ENCODE measurements at regions not wholly inside any gene's neighbourhood (a gene's known extent, or its start where the extent isn't known, plus 50 kb on each side); places are given as distances from the start of the nearest gene placed in this dataset.

DNA sequence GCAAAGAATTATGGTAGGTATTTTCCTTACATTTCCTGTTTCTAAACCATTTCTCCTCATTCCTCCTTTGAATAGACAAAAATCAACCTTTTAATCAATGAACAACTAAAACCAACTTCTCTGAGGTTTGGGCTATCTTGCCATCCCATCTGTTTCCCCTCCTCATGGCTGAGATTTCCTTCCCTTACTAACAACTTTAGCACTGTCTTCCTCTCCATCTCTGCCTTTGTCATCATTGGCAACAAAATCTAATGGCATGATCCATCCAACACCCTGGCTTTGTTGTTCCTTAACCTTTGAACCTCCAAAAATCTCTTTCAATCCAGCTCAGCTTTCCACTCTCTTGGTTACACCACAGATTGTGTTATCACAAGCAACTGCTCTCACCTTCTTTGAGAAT lies 95.3 kb upstream of the FAM136A start:
- in situ Hi-C loops (cut with HindIII; ENCODE audit: low sequenced_read_pairs) = loop anchor here (5.0 kb wide), 1 partner anchor 75 kb away; no protein-coding TSS in a partner anchor

DNA sequence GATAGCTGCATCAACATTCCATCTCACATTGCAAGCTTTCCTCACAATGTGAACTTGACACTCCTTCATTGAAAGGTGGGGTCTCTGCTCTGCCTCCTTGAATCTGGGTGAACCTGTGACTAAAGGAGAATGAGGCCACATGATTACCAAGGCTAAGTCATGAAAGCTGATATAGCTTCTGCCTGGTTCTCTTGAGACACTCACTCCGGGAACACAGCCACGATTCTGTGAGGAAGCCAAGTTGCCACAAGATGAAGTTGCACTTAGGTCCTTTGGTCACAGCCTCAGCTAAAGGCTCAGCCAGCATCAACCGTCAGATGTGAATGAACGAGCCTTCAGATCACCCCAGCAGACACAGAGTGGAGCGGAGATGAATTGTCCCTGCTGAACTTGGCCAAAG lies 94.7 kb upstream of the FAM136A start:
- in situ Hi-C loops (cut with HindIII; ENCODE audit: low sequenced_read_pairs) = loop anchor here (5.0 kb wide), 1 partner anchor 74 kb away; no protein-coding TSS in a partner anchor

GRCh38 chr2:70393881-70394280 lies 92.0 kb upstream of the FAM136A start:
- in situ Hi-C loops (cut with HindIII; ENCODE audit: low sequenced_read_pairs) = no loop called here

DNA sequence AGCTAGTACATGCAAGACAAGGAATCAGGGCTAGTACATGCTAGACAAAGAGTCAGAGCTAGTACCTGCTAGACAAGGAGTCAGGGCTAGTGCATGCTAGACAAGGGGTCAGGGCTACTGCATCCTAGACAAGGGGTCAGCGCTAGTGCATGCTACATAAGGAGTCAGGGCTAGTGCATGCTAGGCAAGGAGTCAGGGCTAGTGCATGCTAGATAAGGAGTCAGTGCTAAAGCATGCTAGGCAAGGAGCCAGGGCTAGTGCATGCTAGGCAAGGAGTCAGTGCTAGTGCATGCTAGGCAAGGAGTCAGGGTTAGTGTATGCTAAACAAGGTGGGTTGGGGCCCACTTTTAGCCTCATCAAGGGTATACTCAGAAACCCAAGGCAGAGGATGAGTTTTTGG lies 90.1 kb upstream of the FAM136A start:
- in situ Hi-C loops (cut with HindIII; ENCODE audit: low sequenced_read_pairs) = no loop called here

- in situ Hi-C loops (cut with HindIII; ENCODE audit: low sequenced_read_pairs) = no loop called here
Measured at GRCh38 chr2:70391259-70391658, 89.4 kb upstream of the FAM136A start.

DNA sequence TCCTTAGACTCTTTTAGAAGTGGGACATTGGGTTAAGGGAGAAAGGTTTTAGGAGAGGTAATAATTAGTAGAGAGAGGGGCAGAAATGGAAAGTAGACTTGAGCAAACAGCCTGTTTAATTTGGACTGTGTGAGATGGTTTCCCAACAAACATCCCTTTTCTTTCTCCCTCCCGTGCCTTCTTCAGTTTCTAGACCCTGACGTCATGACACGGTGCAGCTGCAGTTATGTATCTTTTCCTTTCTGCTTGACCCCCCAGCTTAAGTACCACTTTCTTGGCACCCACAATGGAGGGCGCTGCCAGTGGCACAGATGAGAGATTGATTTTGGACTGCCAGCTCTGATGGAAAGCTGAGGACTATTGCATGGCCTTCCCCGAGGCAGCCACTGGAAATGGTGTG lies 86.9 kb upstream of the FAM136A start:
- in situ Hi-C loops (cut with HindIII; ENCODE audit: low sequenced_read_pairs) = no loop called here

- in situ Hi-C loops (cut with HindIII; ENCODE audit: low sequenced_read_pairs) = no loop called here
Measured at GRCh38 chr2:70388128-70388527, 86.3 kb upstream of the FAM136A start.

DNA sequence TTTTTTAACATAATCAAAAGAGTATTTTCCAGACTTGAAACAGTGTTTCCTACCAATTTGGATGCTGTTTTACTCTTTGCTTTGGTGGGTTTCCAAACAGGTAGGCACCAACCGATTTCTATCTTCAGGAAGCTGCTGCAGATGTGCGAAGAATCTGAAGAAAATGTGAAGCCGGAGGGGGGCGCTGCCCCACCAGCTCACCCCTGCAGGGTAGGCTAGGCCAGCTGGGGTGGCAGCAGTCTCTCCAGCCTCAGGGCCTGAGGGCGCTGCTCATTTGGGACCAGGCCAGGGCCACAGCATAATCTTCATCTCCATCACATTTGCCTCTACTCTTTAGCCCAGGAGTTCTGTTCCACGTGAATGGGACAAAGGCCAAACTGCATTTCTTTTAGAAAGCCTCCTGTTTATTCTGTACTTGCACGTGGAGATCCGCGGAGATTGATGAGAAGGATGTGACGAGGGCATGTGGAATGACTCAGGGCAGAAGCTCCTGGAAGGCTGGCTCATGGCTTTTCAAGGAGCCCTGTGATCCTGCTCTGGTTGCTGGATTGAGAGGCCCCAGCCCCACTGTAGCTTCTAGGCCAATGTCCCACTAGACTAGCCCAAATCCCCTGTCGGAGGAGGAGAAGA lies 84.2 kb upstream of the FAM136A start:
- in situ Hi-C loops (cut with HindIII; ENCODE audit: low sequenced_read_pairs) = no loop called here

DNA sequence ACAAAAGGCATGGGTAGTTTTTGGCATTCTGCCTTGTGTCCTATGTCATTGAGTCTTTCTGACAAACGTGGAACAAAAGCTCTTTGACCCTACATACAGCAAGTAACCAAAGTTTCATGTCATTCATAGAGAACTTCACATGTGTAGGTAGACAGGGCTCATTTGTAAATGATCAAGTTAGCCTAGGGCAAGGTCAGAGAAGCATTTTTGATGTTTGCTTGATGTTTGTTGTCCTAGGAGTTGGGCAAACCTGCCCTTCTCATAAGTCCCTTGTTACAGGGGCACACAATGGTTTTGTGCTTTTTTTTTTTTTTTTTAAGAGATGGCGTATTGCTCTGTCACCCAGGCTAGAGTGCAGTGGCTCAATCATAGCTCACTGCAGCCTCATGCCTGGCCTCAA lies 83.3 kb upstream of the FAM136A start:
- in situ Hi-C loops (cut with HindIII; ENCODE audit: low sequenced_read_pairs) = no loop called here

GRCh38 chr2:70381821-70382220 lies 80.0 kb upstream of the FAM136A start:
- in situ Hi-C loops (cut with HindIII; ENCODE audit: low sequenced_read_pairs) = loop anchor here (5.0 kb wide), 1 partner anchor 35 kb away; no protein-coding TSS in a partner anchor

GRCh38 chr2:70381235-70381634 lies 79.4 kb upstream of the FAM136A start:
- in situ Hi-C loops (cut with HindIII; ENCODE audit: low sequenced_read_pairs) = loop anchor here (5.0 kb wide), 1 partner anchor 34 kb away; no protein-coding TSS in a partner anchor

DNA sequence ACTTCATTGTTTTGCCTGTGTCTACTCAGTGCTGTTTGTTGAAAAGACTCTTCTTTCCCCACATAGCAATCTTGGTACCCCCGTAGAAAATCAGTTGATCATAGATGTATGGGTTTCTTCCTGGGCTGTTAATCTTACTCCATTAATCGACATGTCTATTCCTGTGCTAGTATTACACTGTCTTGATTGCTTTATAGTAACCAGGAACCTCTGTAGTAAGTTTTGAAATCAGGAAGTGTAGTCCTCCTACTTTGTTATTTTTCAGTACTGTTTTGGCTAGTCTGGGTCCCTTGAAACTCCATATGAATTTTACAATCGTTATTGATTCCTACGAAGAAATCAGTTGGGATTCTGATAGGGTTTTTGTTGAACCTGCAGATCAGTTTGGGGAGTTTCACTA lies 78.8 kb upstream of the FAM136A start:
- in situ Hi-C loops (cut with HindIII; ENCODE audit: low sequenced_read_pairs) = loop anchor here (5.0 kb wide), 1 partner anchor 33 kb away; no protein-coding TSS in a partner anchor

DNA sequence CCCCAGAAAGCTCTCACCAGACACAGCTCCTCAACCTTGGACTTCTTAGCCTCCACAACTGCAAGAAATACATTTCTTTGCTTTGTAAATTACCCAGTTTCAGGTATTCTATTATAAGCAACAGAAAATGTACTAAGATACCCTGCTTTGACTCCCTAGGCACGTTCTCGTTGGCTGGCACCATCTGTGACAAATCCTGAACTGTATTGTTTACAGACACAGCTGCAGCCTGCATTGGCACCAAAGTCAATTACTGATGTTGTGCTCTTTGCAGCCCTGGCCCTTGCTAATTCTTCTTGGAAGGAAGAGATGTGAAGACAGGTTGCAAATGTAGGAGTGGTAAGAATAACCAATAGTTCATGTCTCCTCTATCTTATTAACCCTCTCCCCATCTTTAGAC lies 72.7 kb upstream of the FAM136A start:
- in situ Hi-C loops (cut with HindIII; ENCODE audit: low sequenced_read_pairs) = no loop called here

DNA sequence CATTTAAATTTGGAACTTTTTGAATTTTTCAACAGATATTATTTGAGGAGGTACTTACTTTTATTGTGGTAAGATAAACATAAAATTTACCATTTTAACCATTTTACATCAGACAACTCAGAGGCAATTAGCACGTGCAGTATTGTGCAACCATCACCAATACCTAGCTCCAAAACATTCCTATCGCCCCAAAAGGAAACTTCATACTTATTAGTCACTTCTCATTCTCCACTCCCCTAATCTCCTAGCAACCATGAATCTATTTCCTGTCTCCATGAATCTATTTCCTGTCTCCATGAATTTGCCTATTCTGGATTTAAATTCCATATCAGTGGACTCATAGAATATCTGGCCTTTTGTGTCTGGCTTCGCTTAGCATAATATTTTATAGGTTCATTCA lies 69.9 kb upstream of the FAM136A start:
- in situ Hi-C loops (cut with HindIII; ENCODE audit: low sequenced_read_pairs) = no loop called here

DNA sequence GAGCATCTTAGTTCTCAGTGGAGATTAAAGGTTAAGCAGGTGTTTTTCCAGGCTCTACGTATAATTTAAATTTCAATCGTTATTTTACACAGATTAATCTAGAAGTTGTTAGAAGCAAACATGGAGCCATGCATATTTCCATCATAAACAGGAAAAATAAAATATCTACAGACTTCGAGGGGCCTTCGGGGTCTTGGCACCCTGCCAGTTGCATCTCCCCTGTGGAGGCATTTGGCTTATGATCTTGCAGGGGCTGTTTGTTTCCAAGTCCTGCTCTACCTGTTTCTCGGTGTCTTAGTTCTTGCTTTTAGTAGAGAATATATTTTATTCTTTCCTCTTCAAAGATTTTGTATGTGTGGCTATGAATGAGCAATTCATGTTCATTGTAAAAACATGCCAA lies 67.2 kb upstream of the FAM136A start:
- in situ Hi-C loops (cut with HindIII; ENCODE audit: low sequenced_read_pairs) = no loop called here

DNA sequence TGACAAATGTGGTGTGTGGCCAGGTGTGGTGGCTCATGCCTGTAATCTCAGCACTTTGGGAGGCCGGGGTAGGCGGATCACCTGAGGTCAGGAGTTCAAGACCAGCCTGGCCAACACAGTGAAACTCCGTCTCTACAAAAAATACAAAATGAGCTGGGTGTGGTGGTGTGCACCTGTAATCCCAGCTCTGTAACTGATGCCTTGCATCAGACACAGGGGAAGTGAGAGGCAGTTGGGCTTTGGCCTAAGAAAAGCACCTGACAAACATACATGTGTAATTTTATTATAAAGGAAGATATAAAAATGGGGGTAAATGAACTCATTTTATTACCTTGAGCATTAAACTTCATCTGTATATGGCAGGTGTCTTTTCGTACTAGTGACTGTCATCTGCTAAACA lies 66.7 kb upstream of the FAM136A start:
- in situ Hi-C loops (cut with HindIII; ENCODE audit: low sequenced_read_pairs) = no loop called here

DNA sequence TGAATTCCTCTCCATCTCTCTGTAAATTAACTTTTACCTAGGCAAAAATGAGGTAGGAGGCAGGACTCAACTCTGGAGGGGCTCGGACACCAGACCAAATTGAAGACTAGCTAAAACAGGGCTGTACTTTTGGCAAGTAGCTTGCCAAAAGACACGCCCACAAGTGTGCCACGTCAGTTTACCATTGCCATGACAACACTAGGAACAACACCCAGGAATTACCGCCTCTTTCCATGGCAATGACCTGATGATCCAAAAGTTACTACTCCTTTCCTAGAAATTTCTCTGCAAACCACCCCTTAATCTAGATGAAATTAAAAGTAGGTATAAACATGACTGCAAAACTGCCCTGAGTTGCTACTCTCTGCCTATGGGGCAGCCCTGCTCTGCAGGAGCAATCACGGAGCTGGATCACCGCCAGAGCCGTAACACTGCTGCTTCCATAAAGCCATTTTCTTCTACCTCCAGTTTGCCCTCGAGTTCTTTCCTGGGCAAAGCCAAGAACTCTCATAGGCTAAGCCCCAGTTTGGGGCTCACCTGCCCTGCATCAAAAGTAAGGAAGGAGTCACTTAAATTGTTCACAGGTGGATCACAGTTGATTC lies 66.0 kb upstream of the FAM136A start:
- in situ Hi-C loops (cut with HindIII; ENCODE audit: low sequenced_read_pairs) = no loop called here

- in situ Hi-C loops (cut with HindIII; ENCODE audit: low sequenced_read_pairs) = loop anchor here (5.0 kb wide), 1 partner anchor 55 kb away; no protein-coding TSS in a partner anchor
Measured at GRCh38 chr2:70362661-70363060, 60.8 kb upstream of the FAM136A start.

DNA sequence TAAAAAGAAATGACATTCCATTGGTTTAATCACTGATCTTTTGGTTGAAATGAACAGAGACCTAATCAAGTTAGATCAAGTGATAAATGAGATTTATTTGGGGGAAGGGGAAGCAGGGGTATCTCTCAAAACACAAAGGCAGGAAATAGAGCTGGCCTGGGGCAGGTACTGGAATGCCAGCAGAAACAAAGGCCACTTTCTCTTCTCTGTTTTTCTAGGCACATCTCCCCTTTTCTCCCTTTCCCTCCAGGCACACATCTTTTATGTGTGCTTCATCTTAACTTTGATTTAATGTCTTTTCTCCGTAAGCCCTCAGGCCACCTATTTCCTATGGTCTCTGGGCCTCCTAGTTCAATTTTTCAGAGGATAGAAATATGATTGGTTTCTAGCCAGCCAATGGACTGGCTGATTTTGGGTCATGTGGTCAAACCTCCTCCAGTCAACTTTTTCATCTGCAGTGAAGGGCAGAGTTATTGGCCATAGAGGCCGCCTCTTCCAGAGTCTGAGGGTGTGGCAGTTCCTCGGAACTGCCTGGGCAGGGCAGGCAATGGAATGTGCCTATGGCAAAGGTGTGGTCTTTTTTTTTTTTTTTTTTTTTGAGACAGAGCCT lies 58.9 kb upstream of the FAM136A start:
- in situ Hi-C loops (cut with HindIII; ENCODE audit: low sequenced_read_pairs) = loop anchor here (5.0 kb wide), 1 partner anchor 57 kb away; no protein-coding TSS in a partner anchor

DNA sequence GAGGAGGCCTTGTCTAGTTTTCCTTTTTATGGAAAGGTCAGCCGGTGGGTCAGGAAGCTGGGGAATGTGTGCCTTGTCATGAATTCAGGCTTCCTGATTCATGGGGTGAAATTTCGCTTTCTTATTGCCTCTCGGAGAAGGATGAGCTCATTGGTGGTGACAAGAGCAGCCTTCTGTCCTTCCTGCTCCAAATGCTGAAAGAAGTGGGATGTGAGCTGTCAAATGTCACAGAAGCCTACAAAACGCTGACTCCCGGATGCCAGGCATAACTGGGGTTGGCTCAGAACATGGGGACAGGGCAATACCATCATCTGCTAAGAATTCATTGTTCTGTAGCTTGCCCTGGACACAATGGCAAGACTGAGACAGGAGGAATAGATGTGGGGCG lies 55.8 kb upstream of the FAM136A start:
- in situ Hi-C loops (cut with HindIII; ENCODE audit: low sequenced_read_pairs) = no loop called here

- in situ Hi-C loops (cut with HindIII; ENCODE audit: low sequenced_read_pairs) = no loop called here
Measured at GRCh38 chr2:70356941-70357683, 55.2 kb upstream of the FAM136A start.

Data from endothelial cell of hepatic sinusoid (primary cell).